H1 (cell line): ENCODE measurements at regions not wholly inside any gene's neighbourhood (a gene's known extent, or its start where the extent isn't known, plus 50 kb on each side); places are given as distances from the start of the nearest gene placed in this dataset.

ENCODE experiments used
- CBX5 ChIP-seq: fragments of 300-800, 300-1000 bp; sonication (generic); IDR thresholded peaks from 2 replicates; pipeline ENCODE4 v1.7.1; 2016; ENCODE audit warnings: antibody characterized with exemption, low read length, low read depth
- CBX8 ChIP-seq: fragments of 300-800, 300-1000 bp; sonication (generic); IDR thresholded peaks from 2 replicates; pipeline ENCODE4 v1.7.1; 2016; ENCODE audit warnings: low read depth, low read length, borderline replicate concordance
- JUN ChIP-seq: IDR thresholded peaks from 2 replicates; pipeline ENCODE4 v1.6.1; 2011; ENCODE audit warnings: low read depth, mild to moderate bottlenecking, improper control_type of control experiment, low read length
- SIN3A ChIP-seq, 2 experiments: IDR thresholded peaks in 1 of 2; conservative IDR thresholded peaks in 1 of 2; 2 replicates each; pipeline ENCODE4 v1.6.1; 2011 to 2012; ENCODE audit warnings: low read length in 2 of 2, improper control_type of control experiment in 1 of 2, low read depth in 1 of 2, mild to moderate bottlenecking in 1 of 2
- SP1 ChIP-seq: IDR thresholded peaks from 2 replicates; pipeline ENCODE4 v1.6.1; 2011; ENCODE audit warnings: low read depth, low read length
- ZNF274 ChIP-seq: IDR thresholded peaks from 2 replicates; pipeline ENCODE4 v1.7.0; 2012; ENCODE audit warnings: low read length, borderline replicate concordance; ENCODE audit errors: extremely low read depth
- TF ChIP-seq, protein P1 (sequence below), 3 experiments: IDR thresholded peaks; 1 replicate in 2 of 3; 2 replicates in 1 of 3; pipeline versions ENCODE4 v1.5.1 to v1.6.1; 2011; ENCODE audit warnings: low read length in 3 of 3, mild to moderate bottlenecking in 3 of 3, inconsistent platforms in 2 of 3, low read depth in 1 of 3, moderate library complexity in 1 of 3; ENCODE audit not compliant: insufficient read depth in 1 of 3; ENCODE audit errors: control extremely low read depth in 1 of 3

GRCh38 chr18:78458356-78458755, 521.3 kb upstream of the SALL3 start (continued):
- TF ChIP-seq ZNF274, result no peak
- TF ChIP-seq SIN3A (conservative IDR thresholded peaks at IDR 0.05 in 1 of 2, IDR thresholded peaks at IDR 0.05 in 1 of 2; ENCODE audit: low read depth in 1 of 2, low read length in 2 of 2), result no peak
- TF ChIP-seq JUN, result no peak
- TF ChIP-seq, protein P1, sequence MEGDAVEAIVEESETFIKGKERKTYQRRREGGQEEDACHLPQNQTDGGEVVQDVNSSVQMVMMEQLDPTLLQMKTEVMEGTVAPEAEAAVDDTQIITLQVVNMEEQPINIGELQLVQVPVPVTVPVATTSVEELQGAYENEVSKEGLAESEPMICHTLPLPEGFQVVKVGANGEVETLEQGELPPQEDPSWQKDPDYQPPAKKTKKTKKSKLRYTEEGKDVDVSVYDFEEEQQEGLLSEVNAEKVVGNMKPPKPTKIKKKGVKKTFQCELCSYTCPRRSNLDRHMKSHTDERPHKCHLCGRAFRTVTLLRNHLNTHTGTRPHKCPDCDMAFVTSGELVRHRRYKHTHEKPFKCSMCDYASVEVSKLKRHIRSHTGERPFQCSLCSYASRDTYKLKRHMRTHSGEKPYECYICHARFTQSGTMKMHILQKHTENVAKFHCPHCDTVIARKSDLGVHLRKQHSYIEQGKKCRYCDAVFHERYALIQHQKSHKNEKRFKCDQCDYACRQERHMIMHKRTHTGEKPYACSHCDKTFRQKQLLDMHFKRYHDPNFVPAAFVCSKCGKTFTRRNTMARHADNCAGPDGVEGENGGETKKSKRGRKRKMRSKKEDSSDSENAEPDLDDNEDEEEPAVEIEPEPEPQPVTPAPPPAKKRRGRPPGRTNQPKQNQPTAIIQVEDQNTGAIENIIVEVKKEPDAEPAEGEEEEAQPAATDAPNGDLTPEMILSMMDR (IDR thresholded peaks at IDR 0.05; ENCODE audit: control extremely low read depth in 1 of 3, insufficient read depth in 1 of 3, low read depth in 1 of 3, low read length in 3 of 3), result no peak
- no peak for TF ChIP-seq CBX8
- no peak for TF ChIP-seq SP1
- TF ChIP-seq CBX5, result no peak
